ENCODE measurements at regions not wholly inside any gene's neighbourhood (a gene's known extent, or its start where the extent isn't known, plus 50 kb on each side); places are given as distances from the start of the nearest gene placed in this dataset.
"Not testable (repeated sequence)": the region's sequence is repeated elsewhere in the genome, so short reads cannot be mapped to it uniquely, and the experiment has no call there.

DNA sequence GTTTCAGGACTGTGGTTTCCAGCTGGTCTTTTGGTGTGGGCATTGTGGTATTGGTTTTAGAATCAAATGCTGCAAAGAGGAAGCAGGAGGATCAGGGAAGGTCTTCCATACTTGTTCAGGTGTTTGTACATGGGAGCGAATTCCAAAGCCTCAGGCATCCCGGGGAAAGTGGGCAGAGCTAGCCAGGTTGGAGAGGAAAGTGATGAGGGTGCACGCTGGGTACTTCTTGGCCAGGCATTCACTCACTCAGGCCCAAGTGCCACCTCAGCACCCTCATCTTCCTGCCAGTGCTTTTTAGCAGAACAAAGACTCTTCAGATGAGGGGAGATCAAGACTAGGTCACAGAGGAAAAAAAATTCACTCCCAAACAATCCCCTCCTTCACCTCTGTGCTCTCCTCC is 241.1 kb upstream of the TBX18 start:
- no peak for DNase-seq

DNA sequence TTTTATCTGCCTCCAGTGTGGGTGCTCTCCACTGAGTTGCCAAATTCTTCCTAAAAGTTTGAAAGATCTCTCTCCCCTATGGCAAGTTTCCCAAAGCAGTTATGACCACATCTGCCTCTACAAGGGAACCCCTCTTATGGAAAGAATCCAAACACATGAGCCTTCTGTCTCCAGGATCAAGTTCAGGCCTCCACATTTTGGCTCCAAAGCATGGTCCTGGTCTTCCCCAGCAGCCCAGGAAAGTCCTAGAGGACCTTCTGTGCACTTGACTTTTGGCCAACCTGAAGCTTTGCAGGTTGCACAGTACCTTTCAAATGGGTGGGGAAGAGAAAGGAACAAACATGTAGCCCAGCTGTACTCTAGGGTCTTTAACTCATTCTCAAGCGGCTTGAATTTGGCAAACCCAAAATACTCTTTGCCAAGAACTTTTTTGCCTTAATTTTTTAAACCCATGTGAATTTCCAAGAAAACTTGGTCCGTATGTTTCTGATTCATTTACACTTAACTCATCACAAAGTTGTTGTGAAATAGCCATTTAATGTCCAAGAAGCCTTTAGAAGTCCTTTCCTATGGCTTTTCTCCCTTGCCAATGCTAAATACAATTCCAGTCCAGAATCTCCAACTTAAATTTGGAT is 240.1 kb upstream of the TBX18 start:
- DNase-seq: no peak

DNA sequence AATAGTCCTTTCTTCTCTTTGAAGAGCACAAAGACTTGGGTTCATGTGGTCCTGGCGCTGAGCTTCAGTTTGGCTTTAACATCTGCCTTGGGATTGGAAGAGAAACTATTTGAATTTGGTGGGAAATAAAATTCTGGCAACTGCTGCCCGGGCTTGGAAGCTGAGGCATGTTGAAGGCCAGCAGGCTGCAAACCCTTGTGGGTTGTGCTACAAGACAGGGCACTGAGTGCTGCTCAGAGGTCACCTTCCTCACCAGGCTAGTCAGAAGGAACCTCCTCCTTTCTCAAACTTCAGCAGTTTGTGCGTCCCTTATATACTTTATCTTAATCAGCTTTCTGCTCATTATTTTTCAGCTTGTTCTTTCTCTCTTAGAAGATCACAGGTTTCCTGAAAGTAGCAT is 238.4 kb upstream of the TBX18 start:
- DNase-seq: no peak

DNA sequence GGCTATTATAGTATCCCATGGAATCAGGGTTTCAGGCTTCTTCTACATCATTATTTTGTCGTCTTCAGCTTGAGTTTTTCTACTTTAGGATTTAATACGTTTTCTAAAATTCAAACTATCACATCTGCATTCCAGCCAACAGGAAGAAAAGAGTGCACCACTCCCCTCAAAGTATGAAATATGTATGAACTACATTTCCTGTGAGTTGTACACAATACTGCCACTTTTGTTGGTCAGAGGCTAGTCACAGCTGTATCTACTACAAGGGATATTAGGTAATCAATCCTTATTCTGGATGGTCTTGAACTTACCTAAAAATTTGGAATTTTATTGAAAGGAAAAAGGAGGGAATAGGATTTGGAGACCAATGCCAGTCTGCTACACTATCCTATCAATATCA is 235.6 kb upstream of the TBX18 start:
- DNase-seq: no peak

DNA sequence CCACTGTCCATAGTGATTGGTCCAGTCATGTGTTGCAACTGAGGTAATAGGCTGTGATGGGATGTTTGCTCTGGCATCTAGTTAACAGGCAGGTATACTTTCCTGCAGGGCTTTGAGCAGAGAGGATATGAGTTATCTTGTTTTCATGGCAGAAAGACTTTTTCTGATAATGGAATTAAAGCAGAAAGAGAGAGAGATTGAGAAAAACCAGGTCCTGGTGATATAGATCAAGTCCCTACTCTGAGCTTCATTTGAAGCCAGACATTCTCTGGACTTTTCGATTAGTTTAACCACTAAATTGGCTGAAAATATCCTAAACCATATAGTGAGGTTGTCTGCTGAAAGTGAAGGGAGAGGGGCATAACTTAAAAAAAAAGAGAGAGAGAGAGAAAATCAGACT is 233.8 kb upstream of the TBX18 start:
- no peak for DNase-seq

DNA sequence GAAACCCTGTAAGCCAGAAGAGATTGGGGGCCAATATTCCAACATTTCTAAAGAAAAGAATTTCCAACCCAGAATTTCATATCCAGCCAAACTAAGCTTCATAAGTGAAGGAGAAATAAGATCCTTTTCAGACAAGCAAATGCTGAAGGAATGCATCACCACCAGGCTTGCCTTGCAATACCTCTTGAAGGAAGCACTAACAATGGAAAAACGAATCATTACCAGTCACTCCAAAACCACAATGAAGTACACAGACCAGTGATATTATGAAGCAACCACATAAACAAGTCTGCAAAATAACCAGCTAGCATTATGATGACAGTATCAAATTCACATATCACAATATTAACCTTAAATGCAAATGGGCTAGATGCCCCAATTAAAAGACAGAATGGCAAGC is 224.4 kb upstream of the TBX18 start:
- DNase-seq: not testable (repeated sequence)

DNA sequence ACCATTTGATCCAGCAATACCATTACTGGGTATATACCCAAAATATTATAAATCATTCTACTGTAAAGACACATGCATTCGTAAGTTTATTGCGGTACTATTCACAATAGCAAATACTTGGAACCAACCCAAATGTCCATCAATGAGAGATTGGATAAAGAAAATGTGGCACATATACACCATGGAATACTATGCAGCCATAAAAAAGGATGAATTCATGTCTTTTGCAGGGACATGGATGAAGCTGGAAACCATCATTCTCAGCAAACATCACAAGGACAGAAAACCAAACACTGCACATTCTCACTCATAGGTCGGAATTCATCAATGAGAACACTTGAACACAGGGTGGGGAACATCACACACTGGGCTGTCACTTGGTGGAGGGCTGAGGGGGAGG is 221.1 kb upstream of the TBX18 start:
- DNase-seq: not testable (repeated sequence)

DNA sequence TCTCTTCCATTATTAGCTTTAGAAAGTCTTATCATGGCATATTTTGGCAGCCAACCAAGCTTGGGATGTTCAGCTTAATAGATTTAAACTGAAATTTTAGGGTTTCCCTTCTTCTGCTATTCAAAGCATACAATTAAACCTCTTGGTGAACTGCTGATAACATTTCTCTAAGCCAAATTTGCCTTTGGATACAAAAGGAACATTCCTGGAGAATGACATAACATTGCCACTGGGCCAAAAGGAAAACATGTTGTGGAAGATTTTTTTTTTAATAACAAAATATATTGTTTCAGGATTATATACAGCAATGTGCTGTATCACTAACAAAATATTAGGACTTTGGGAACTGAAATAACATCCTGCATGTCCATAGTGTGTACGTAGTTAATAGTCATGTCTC is 215.1 kb upstream of the TBX18 start:
- no peak for DNase-seq

DNA sequence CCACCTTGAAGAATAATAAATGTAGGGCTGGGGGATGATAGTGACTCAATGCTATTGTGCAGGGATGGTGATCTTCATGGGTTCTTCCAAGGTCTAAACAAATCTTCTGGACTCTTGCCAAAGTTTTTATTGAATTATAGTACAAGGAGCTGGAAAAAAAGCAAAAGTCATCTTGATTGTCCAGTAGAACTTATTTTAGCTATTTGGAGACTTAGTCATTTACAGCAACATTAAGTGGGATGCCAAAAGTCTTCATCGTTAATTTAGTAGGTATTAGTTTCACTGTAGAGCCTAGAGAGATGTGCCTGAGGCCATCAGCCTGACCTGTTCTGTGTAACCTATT is 212.9 kb upstream of the TBX18 start:
- no peak for DNase-seq

DNA sequence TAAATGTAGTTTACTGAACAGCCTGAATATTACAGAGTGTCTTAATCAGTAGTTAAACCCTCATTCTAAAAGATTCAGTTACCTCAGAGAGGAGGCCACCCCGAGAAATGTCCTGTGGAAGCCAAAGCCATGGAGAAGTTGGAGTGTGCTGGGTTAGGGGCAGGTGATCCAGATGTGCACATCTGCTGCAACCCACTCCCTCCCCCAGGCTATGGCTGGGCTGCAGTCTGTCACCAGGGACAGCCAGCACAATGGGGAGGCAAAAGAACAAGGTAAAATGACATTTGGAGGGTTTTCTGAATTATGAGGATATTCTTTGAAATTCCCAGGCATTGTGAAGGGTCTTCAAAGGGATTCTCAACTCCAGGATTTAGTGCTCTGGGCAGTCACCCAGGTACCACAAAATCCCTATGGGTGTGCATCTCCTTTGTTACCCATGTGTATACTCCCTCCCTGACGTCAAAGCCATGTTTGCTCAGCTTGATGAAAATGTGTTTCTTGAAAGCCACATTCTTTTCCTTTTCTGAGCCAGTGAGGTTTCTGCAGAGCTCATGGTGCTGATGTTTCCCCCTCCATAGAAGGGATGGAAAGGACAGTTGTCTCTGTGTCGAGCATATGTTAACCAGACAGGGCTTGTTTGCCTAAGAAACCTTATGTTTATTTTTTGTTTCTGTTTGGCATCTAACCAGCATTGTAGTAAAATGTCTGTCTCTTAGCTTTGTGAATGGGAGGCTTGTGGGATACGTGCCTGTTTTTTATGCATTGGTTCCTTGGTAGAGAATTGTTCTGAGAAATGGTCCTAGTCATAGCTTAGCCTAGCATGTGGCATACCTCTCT is 212.3 kb upstream of the TBX18 start:
- DNase-seq: no peak

DNA sequence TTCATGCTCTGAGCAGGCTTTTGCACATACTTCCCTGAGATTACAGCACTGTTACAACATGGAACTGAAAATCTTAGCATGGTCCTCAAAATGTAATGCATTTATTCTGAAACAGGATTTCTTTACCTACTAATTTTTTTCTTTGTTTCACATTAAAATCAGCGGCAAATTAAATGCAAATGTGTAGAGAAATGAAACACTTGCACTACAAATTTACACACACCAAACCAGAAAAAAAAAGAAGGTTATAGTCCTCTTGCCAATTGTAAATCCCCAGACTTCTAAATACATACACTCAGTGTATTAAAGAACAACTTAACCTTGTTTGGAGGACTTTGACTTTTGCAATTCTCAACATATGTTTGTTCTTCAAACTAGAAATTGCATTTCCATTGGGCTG is 210.9 kb upstream of the TBX18 start:
- DNase-seq: no peak

DNA sequence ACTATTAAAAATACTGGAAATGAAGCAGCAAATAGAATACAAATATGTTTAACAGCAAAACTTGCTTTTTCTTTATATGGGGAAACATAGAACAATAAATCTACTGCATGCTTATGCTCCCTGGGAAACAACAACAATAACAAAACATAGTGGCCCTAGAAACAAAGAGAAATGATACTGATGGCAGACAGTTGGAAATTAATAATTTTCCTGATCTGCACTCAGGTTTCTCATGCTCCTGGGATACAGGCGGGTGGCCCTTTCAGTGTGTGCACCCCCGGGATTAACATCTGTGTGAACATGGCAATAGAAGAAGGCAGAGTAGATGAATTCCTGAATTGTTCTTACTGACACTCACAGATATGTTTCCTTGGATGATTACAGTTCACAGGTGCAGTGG is 209.2 kb upstream of the TBX18 start:
- DNase-seq: no peak

DNA sequence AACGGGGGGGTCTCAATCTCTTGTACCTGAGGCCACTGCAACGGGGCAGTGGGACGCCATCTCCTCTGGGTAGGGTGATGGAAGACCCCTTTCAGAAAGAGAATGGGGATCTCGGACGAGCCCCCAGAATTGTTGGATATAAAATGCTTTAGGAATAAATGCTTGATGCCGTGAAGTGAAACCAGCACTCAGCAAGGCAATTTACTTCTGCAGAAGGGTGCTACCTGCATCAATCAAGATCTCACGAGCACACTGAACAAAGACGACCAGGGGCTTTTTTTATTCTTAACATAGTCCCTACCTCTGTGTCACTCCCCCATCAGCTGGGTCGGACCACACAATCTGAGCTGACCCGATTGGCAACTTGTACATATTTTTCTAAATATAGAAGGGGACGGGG is 203.6 kb upstream of the TBX18 start:
- DNase-seq: no peak

DNA sequence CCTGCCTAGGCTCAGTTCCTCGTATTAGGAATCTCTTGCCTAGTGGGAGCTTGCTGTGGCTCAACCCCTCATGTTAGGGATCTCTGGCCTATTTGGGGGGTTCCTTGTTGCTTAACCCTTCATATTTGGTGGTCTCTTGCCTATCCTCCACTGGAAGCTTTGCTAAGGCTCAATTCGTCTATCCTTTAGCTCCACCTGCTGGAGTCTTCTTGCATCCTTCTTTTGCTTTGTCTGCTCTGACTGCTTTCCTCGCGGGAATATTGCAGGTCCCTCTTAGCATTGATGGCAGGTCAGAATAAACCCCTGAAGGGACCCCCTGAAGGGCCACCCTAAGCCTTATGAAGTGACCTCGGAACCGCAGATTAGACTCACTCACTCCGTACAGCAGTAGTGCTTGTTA is 203.0 kb upstream of the TBX18 start:
- DNase-seq: peak in 1 of 14 donors; percentile 1

DNA sequence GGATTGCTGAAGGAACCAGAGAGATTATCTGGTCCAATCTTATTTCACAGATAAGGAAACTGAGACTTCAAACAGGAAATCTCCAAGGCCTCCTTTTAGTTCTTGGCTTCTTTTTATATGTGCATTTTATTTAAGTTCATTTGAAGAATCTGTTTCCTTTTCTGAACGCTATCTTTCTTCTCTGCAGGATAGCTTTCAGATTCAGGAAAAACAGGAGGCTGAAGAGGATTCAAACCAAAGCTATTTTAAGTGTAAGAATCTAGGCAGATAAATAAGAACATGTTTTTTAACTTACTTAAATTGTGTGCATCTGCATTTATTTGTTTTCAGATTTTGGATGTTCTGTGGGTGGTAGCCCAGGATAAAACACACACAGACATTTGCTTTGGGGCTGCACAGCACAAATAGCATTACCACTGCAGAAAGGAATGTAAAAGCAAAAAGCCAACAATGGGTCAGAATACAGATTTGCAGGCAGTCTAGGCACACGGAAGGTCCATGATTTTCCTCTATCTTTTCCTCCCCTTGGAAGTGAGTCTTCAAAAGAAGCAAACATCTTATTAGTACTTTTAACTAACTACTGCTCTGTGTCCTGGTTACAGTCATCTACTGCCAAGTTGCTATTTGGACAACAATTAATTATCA is 188.8 kb upstream of the TBX18 start:
- no peak for DNase-seq

DNA sequence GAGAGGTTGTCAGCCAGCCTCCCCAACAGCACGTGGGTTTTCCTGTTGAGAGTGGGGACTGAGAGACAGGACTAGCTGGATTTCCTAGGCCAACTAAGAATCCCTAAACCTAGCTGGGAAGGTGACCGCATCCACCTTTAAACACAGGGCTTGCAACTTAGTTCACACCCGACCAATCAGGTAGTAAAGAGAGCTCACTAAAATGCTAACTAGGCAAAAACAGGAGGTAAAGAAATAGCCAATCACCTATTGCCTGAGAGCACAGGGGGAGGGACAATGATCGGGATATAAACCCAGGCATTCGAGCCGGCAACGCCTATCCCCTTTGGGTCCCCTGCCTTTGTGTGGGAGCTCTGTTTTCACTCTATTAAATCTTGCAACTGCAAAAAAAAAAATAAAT is 180.5 kb upstream of the TBX18 start:
- not testable (repeated sequence) for DNase-seq

DNA sequence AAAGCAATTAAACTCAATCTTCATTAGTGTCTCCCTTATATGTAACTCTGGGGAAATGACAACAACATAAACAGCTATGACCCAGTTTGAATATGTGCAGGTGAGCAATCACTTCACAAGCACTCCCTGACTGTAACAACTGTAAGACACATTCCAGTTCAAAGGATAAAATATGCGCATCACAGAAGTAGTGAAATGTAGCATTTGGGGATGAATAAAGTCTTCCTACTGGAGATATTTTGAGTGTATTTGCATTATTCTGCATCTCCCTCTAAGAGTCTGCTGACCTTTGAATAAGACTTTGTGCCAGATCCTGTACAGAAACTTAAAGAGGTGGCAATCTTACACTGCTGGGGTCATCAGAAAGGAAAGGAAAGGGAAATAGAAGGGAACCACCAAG is 179.5 kb upstream of the TBX18 start:
- DNase-seq: no peak

DNA sequence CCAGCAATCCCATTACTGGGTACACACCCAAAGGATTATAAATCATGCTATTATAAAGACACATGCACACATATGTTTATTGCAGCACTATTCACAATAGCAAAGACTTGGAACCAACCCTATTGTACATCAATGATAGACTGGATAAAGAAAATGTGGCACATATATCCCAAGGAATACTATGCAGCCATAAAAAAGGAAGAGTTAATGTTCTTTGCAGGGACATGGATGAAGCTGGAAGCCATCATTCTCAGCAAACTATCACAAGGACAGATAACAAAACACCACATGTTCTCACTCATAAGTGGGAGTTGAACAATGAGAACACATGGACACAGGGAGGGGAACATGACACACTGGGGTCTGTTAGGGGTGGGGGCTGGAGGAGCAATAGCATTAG is 177.2 kb upstream of the TBX18 start:
- not testable (repeated sequence) for DNase-seq

DNA sequence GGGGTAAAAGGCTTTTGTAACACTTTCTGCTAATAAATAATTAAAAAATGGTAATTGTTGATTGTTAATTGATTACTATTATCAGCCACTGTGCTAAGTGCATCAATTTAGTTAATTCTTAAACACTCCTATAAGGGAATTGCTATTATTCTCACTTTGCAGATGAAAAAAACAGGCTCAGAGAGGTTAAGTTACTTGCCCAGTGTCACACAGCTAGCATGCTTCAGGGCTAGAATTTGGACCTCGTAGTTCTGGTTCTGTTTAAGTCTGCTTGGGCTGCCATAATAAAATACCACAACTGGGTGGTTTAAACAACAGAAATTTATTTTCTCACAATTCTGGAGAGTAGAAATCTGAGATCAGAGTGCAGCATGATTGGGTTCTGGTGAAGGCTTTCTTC is 164.8 kb upstream of the TBX18 start:
- no peak for DNase-seq

DNA sequence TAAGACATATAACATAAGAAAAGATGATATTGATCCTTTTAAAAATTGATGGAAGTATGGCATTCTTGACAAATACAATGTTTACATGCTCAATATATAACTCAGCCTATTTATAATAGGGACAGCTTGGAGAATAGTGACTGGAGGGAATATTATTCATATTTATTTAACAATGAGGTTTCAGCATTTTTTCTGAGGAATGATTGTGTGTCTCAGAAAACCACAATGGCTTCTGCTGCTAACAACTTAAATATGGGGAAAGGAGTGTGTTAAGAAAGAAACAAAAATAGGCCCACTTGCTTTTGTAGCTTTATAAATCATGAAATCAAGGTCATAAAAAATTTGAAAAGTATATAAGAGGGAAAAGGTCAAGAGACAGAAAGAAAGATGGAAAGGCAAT is 163.2 kb upstream of the TBX18 start:
- no peak for DNase-seq

DNA sequence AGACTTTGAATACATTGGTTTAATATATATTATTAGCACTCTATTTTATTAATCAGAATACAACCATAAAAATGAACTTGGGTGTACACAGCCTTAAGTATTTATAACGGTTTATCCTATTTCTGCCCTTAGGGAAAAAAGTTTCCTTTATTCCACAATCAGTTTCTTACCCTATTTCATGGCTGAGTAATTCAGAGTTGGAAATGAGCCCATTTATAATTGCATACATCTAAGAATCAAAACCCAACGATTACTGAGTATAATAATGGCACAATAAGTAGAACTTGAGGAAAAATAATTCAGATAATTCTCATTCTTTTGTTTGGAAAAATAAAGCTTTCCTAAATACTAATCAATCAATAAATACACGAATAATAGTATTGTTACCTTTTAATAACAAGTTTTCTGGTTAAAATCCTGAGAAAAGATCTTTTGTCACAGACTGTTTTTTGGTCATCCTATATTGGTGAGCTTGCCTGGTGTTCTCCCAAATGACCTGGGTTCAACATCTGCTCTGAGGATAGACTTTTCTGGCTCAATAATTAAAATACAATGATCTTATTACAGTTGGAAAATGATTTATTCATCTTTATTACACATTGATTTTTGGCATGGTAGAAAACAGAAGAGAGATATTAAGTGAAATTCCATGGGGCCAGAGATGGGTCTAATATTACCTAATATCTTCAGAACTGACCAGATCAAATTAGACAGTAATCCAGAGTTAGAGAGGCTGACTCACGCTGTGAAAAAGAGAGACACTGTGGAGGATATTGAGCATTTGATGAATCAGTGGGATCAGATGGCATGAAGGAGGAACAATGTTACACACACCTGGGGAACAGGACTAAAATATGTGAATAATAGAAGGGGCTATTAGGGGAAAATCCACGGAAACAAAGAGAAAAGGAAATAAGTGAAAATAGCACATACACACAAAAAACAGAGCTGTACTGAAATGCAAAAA is 162.1 kb upstream of the TBX18 start:
- no peak for DNase-seq

DNA sequence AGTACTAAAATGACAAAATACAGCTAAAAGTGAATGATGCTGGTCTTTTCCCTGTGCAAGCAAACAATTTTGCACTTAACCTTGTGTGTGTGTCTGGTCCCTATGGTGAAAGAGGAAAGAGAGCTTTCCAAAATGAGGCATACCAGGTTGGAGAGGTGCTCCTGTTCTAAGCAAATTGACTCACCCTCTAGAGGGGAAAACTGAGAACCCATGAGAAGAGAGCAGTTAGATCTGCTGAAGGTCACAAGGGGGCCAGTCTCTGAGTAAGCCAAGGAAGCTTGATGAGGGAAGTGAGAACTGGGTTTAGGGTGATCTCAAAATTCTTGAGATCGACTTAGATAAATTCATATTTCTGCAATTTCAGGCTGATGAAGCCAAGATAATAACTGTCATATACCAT is 157.5 kb upstream of the TBX18 start:
- no peak for DNase-seq

DNA sequence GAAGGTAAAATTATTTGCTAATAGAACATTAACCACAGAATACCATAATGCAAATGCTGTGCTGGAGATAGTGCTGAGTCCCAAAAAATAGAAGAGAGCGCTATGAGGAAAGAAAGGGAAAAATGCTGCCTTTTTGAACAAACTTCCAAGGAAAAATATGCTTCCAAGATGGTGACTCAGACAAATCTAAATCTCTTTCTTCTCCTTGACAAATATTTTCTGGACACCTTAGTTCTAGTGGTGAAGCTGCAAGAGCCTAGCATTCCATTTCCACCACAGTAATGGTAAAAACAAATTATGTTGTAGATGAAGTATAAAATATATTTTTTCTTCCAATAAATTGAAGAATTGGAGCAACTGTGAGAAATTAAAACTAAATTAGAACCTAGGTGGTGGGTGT is 155.6 kb upstream of the TBX18 start:
- no peak for DNase-seq
